Activated naive CD8-positive, alpha-beta T cell treated with anti-CD3 and anti-CD28 coated beads for 36 hours (primary cell): ENCODE measurements at regions not wholly inside any gene's neighbourhood (a gene's known extent, or its start where the extent isn't known, plus 50 kb on each side); places are given as distances from the start of the nearest gene placed in this dataset.
"Not testable (repeated sequence)": the region's sequence is repeated elsewhere in the genome, so short reads cannot be mapped to it uniquely, and the experiment has no call there.

ENCODE experiments used
- DNase-seq: peaks from one replicate; pipeline ENCODE4 v3.0.0; 2021
- H3K27ac Mint-ChIP-seq: one replicate; pipeline ENCODE4 v1.8.0; 2022; ENCODE audit warnings: mild to moderate bottlenecking, moderate library complexity, mixed read lengths
- H3K27me3 Mint-ChIP-seq: one replicate; pipeline ENCODE4 v1.8.0; 2022; ENCODE audit warnings: mild to moderate bottlenecking, mixed read lengths
- H3K36me3 Mint-ChIP-seq: one replicate; pipeline ENCODE4 v1.8.0; 2021; ENCODE audit warnings: mild to moderate bottlenecking, mixed read lengths
- H3K4me1 Mint-ChIP-seq: one replicate; pipeline ENCODE4 v1.8.0; 2021; ENCODE audit warnings: mixed read lengths
- H3K4me3 Mint-ChIP-seq: one replicate; pipeline ENCODE4 v1.8.0; 2022; ENCODE audit warnings: mild to moderate bottlenecking, moderate library complexity, mixed read lengths
- H3K9me3 Mint-ChIP-seq: one replicate; pipeline ENCODE4 v1.8.0; 2022; ENCODE audit warnings: mixed read lengths

- Mint-ChIP-seq H3K4me3 (no peak overlapping the region), H3K27me3 (no peaks in the 10 kb centered on the region), H3K27ac (no peak overlapping the region), H3K36me3 (no peaks in the 10 kb centered on the region), H3K4me1 (no peaks in the 10 kb centered on the region), H3K9me3 (peaks cover 20% of the 10 kb centered on the region)
- no peak for DNase-seq
Observed at GRCh38 chr15:47027322-47027946, 689.9 kb upstream of the SEMA6D start.

- no peaks in the 10 kb centered on the region for H3K4me1 Mint-ChIP-seq
- H3K4me3 Mint-ChIP-seq: no peak overlapping the region
- H3K27ac Mint-ChIP-seq: no peak overlapping the region
- H3K9me3 Mint-ChIP-seq: peaks cover 8% of the 10 kb centered on the region
- DNase-seq: no peak
- no peaks in the 10 kb centered on the region for H3K36me3 Mint-ChIP-seq
- no peaks in the 10 kb centered on the region for H3K27me3 Mint-ChIP-seq
Observed at GRCh38 chr15:47035475-47036406, 681.6 kb upstream of the SEMA6D start.

- H3K36me3 Mint-ChIP-seq: no peaks in the 10 kb centered on the region
- H3K4me1 Mint-ChIP-seq: no peaks in the 10 kb centered on the region
- peaks cover 4% of the 10 kb centered on the region for H3K9me3 Mint-ChIP-seq
- DNase-seq: no peak
- H3K27ac Mint-ChIP-seq: no peak overlapping the region
- no peaks in the 10 kb centered on the region for H3K27me3 Mint-ChIP-seq
- H3K4me3 Mint-ChIP-seq: no peak overlapping the region
Observed at GRCh38 chr15:47037003-47037402, 680.3 kb upstream of the SEMA6D start.

GRCh38 chr15:47039225-47039624 is 678.1 kb upstream of the SEMA6D start:
- Mint-ChIP-seq H3K4me1 (no peaks in the 10 kb centered on the region), H3K27me3 (no peaks in the 10 kb centered on the region), H3K27ac (no peak overlapping the region), H3K9me3 (peaks cover 2% of the 10 kb centered on the region), H3K36me3 (no peaks in the 10 kb centered on the region), H3K4me3 (no peak overlapping the region)
- no peak for DNase-seq

- H3K27me3 Mint-ChIP-seq: no peaks in the 10 kb centered on the region
- H3K4me3 Mint-ChIP-seq: no peak overlapping the region
- no peak overlapping the region for H3K27ac Mint-ChIP-seq
- H3K9me3 Mint-ChIP-seq: peaks cover 2% of the 10 kb centered on the region
- no peaks in the 10 kb centered on the region for H3K4me1 Mint-ChIP-seq
- no peak for DNase-seq
- no peaks in the 10 kb centered on the region for H3K36me3 Mint-ChIP-seq
Observed at GRCh38 chr15:47041301-47041700, 676.0 kb upstream of the SEMA6D start.

- DNase-seq, H3K4me1 Mint-ChIP-seq, H3K27me3 Mint-ChIP-seq, H3K9me3 Mint-ChIP-seq, H3K36me3 Mint-ChIP-seq, H3K27ac Mint-ChIP-seq, H3K4me3 Mint-ChIP-seq: not testable (repeated sequence)
Observed at GRCh38 chr15:47047981-47048380, 669.3 kb upstream of the SEMA6D start.

GRCh38 chr15:47066392-47066791 is 650.9 kb upstream of the SEMA6D start:
- no peak overlapping the region for H3K27ac Mint-ChIP-seq
- H3K4me1 Mint-ChIP-seq: no peaks in the 10 kb centered on the region
- H3K4me3 Mint-ChIP-seq: no peak overlapping the region
- no peaks in the 10 kb centered on the region for H3K36me3 Mint-ChIP-seq
- peaks cover 2% of the 10 kb centered on the region for H3K9me3 Mint-ChIP-seq
- DNase-seq: no peak
- H3K27me3 Mint-ChIP-seq: no peaks in the 10 kb centered on the region

- not testable (repeated sequence) for H3K4me3 Mint-ChIP-seq, H3K9me3 Mint-ChIP-seq, H3K36me3 Mint-ChIP-seq, H3K27me3 Mint-ChIP-seq, H3K4me1 Mint-ChIP-seq, DNase-seq, H3K27ac Mint-ChIP-seq
Observed at GRCh38 chr15:47077846-47078245, 639.5 kb upstream of the SEMA6D start.

- Mint-ChIP-seq H3K27ac (no peak overlapping the region), H3K9me3 (peaks cover 7% of the 10 kb centered on the region), H3K36me3 (no peaks in the 10 kb centered on the region), H3K4me3 (no peak overlapping the region), H3K27me3 (no peaks in the 10 kb centered on the region), H3K4me1 (no peaks in the 10 kb centered on the region)
- DNase-seq: no peak
Observed at GRCh38 chr15:47095833-47096232, 621.5 kb upstream of the SEMA6D start.

- not testable (repeated sequence) for DNase-seq, H3K4me3 Mint-ChIP-seq, H3K4me1 Mint-ChIP-seq, H3K27me3 Mint-ChIP-seq, H3K36me3 Mint-ChIP-seq, H3K27ac Mint-ChIP-seq, H3K9me3 Mint-ChIP-seq
Observed at GRCh38 chr15:47098526-47098925, 618.8 kb upstream of the SEMA6D start.

- not testable (repeated sequence) for H3K27me3 Mint-ChIP-seq, DNase-seq, H3K4me3 Mint-ChIP-seq, H3K27ac Mint-ChIP-seq, H3K4me1 Mint-ChIP-seq, H3K9me3 Mint-ChIP-seq, H3K36me3 Mint-ChIP-seq
Observed at GRCh38 chr15:47099801-47100200, 617.5 kb upstream of the SEMA6D start.

- not testable (repeated sequence) for H3K4me1 Mint-ChIP-seq, H3K27ac Mint-ChIP-seq, H3K36me3 Mint-ChIP-seq, DNase-seq, H3K9me3 Mint-ChIP-seq, H3K27me3 Mint-ChIP-seq, H3K4me3 Mint-ChIP-seq
Observed at GRCh38 chr15:47108800-47109199, 608.5 kb upstream of the SEMA6D start.

- Mint-ChIP-seq H3K27ac (no peak overlapping the region), H3K4me1 (no peaks in the 10 kb centered on the region), H3K27me3 (no peaks in the 10 kb centered on the region), H3K9me3 (peaks cover 10% of the 10 kb centered on the region), H3K4me3 (no peak overlapping the region), H3K36me3 (no peaks in the 10 kb centered on the region)
- DNase-seq: no peak
Observed at GRCh38 chr15:47116698-47117097, 600.6 kb upstream of the SEMA6D start.

GRCh38 chr15:47119349-47119748 is 598.0 kb upstream of the SEMA6D start:
- Mint-ChIP-seq H3K4me3 (no peak overlapping the region), H3K36me3 (no peaks in the 10 kb centered on the region), H3K27me3 (no peaks in the 10 kb centered on the region), H3K27ac (no peak overlapping the region), H3K9me3 (peaks cover 12% of the 10 kb centered on the region), H3K4me1 (no peaks in the 10 kb centered on the region)
- no peak for DNase-seq

GRCh38 chr15:47124430-47125102 is 592.7 kb upstream of the SEMA6D start:
- peaks cover 15% of the 10 kb centered on the region for H3K9me3 Mint-ChIP-seq
- no peaks in the 10 kb centered on the region for H3K27me3 Mint-ChIP-seq
- DNase-seq: no peak
- no peaks in the 10 kb centered on the region for H3K4me1 Mint-ChIP-seq
- H3K27ac Mint-ChIP-seq: no peak overlapping the region
- H3K36me3 Mint-ChIP-seq: no peaks in the 10 kb centered on the region
- no peak overlapping the region for H3K4me3 Mint-ChIP-seq
